HCT116 (cell line): ENCODE measurements at regions not wholly inside any gene's neighbourhood (a gene's known extent, or its start where the extent isn't known, plus 50 kb on each side); places are given as distances from the start of the nearest gene placed in this dataset.

Experiments used
- EGR1 ChIP-seq: IDR thresholded peaks from 2 replicates; pipeline ENCODE4 v1.6.1; 2012; ENCODE audit warnings: low read depth
- EZH2 ChIP-seq: fragments of 200-600 bp; sonication (generic); IDR thresholded peaks from 2 replicates; pipeline ENCODE4 v1.6.1; 2017; ENCODE audit warnings: antibody characterized with exemption, mixed run types
- JUND ChIP-seq: IDR thresholded peaks from 2 replicates; pipeline ENCODE4 v1.6.1; 2012
- POLR2A ChIP-seq: IDR thresholded peaks from 2 replicates; pipeline ENCODE4 v1.7.0; 2011; ENCODE audit warnings: borderline replicate concordance; ENCODE audit not compliant: insufficient read depth, insufficient read length; ENCODE audit errors: extremely low read depth
- POLR2AphosphoS5 ChIP-seq: IDR thresholded peaks from 2 replicates; pipeline ENCODE4 v1.6.1; 2011; ENCODE audit warnings: mild to moderate bottlenecking, low read depth, low read length, moderate library complexity
- TF ChIP-seq, protein P1 (sequence below), 3 experiments: fragments of 200-600 bp in 1 of 3; sonication (generic) in 1 of 3; IDR thresholded peaks in 2 of 3; conservative IDR thresholded peaks in 1 of 3; 2 replicates each; pipeline ENCODE4 v1.5.1; 2012 to 2017; ENCODE audit warnings: low read depth in 2 of 3, low read length in 2 of 3, antibody characterized with exemption in 1 of 3, borderline replicate concordance in 1 of 3, control low read depth in 1 of 3, mild to moderate bottlenecking in 1 of 3, mixed read lengths in 1 of 3, mixed run types in 1 of 3, moderate library complexity in 1 of 3; ENCODE audit not compliant: insufficient read depth in 1 of 3

DNA sequence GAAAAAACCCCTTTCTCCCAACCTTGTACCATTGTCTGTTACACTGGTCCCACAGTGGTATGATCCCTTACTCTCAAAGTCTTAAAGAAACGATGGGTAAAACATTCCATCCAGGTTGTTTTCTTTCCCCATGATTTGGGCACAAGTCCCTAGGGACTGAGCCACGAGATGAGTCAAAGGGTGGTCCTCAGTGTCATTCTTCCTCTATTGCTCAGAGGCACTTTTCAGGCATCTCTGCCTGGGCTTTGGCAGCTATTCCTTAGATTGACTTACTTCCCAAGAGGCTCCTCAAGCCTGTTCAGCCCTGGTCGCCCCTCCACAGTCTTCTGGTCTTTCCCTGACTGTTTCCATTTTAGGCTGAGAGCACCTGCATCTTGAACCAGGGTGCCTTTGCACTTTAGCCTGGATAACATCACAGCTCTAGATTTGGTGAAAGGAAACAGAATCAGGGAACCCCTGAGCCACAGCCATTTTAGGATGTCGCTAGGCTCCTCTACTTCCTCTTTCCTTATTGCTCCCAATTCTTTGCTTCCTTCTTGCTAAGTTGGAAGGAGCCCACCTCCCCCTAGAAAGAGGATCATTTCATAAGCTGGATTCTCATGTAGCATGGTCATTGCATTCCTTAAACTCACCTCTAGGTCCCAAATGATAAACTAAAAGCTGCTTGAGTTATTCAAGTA lies 131.0 kb upstream of the TPRG1 start:
- TF ChIP-seq, protein P1, sequence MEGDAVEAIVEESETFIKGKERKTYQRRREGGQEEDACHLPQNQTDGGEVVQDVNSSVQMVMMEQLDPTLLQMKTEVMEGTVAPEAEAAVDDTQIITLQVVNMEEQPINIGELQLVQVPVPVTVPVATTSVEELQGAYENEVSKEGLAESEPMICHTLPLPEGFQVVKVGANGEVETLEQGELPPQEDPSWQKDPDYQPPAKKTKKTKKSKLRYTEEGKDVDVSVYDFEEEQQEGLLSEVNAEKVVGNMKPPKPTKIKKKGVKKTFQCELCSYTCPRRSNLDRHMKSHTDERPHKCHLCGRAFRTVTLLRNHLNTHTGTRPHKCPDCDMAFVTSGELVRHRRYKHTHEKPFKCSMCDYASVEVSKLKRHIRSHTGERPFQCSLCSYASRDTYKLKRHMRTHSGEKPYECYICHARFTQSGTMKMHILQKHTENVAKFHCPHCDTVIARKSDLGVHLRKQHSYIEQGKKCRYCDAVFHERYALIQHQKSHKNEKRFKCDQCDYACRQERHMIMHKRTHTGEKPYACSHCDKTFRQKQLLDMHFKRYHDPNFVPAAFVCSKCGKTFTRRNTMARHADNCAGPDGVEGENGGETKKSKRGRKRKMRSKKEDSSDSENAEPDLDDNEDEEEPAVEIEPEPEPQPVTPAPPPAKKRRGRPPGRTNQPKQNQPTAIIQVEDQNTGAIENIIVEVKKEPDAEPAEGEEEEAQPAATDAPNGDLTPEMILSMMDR (IDR thresholded peaks at IDR 0.05 in 2 of 3, conservative IDR thresholded peaks at IDR 0.05 in 1 of 3; ENCODE audit: borderline replicate concordance in 1 of 3, insufficient read depth in 1 of 3, low read depth in 2 of 3, low read length in 2 of 3) = no peak
- TF ChIP-seq POLR2A (no peak), EGR1 (no peak), EZH2 (no peak), JUND (no peak), POLR2AphosphoS5 (no peak)
